Peyer's patch (tissue), 4 donors: ENCODE measurements at regions not wholly inside any gene's neighbourhood (a gene's known extent, or its start where the extent isn't known, plus 50 kb on each side); places are given as distances from the start of the nearest gene placed in this dataset.

Experiments
- POLR2A ChIP-seq, 2 donors: fragments of 450-650 bp; IDR thresholded peaks; one replicate each; pipeline ENCODE4 v1.5.1; 2017; ENCODE audit warnings: antibody characterized with exemption in 2 of 2, mild to moderate bottlenecking in 2 of 2, moderate library complexity in 2 of 2
- TF ChIP-seq, protein P1 (sequence below), 6 experiments: fragments of 450-650 bp in 4 of 6; fragments of 200-600 bp in 2 of 6; sonication (generic) in 1 of 6; IDR thresholded peaks; one replicate each; pipeline ENCODE4 v1.5.1; 2017 to 2019; ENCODE audit warnings: antibody characterized with exemption in 6 of 6, mild to moderate bottlenecking in 3 of 6, moderate library complexity in 1 of 6

DNA sequence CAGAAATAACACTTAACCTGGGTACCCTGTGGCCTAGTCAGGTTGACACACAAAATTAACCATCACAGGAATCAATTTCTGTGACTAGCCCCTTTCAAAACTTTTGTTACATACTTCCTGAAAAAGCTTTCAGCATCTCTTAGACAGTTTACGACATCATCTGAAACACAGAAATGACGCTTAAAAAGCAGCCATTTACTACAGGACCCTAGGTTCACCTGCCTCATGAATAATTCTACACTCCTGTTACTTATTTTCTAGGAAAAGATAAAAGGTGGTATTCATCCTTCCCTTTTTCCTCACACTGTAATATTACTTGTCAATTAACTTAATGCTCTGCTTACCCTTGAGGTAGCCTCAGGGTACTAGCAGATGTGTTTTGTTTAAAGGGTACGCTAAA lies 388.4 kb downstream of the IRS1 start:
- no peak for TF ChIP-seq POLR2A (IDR thresholded peaks at IDR 0.05)
- TF ChIP-seq, protein P1, sequence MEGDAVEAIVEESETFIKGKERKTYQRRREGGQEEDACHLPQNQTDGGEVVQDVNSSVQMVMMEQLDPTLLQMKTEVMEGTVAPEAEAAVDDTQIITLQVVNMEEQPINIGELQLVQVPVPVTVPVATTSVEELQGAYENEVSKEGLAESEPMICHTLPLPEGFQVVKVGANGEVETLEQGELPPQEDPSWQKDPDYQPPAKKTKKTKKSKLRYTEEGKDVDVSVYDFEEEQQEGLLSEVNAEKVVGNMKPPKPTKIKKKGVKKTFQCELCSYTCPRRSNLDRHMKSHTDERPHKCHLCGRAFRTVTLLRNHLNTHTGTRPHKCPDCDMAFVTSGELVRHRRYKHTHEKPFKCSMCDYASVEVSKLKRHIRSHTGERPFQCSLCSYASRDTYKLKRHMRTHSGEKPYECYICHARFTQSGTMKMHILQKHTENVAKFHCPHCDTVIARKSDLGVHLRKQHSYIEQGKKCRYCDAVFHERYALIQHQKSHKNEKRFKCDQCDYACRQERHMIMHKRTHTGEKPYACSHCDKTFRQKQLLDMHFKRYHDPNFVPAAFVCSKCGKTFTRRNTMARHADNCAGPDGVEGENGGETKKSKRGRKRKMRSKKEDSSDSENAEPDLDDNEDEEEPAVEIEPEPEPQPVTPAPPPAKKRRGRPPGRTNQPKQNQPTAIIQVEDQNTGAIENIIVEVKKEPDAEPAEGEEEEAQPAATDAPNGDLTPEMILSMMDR (IDR thresholded peaks at IDR 0.05), result no peak
